SK-N-MC (cell line): ENCODE measurements at regions not wholly inside any gene's neighbourhood (a gene's known extent, or its start where the extent isn't known, plus 50 kb on each side); places are given as distances from the start of the nearest gene placed in this dataset.

Source experiments
- EZH2 ChIP-seq: fragments of 200-600 bp; sonication (generic); IDR thresholded peaks from one replicate; pipeline ENCODE4 v1.6.1; 2017; ENCODE audit warnings: antibody characterized with exemption
- FOXP2 ChIP-seq: optimal IDR thresholded peaks from 2 replicates; pipeline ENCODE3; 2011; ENCODE audit warnings: mild to moderate bottlenecking, moderate library complexity; ENCODE audit not compliant: insufficient read depth; ENCODE audit errors: extremely low read length, control extremely low read depth
- POLR2AphosphoS5 ChIP-seq: IDR thresholded peaks from 2 replicates; pipeline ENCODE4 v1.6.1; 2012; ENCODE audit warnings: mild to moderate bottlenecking, low read depth, low read length, borderline replicate concordance

- no peak for TF ChIP-seq EZH2
- TF ChIP-seq POLR2AphosphoS5 = no peak
- TF ChIP-seq FOXP2 = no peak
Observed at GRCh38 chr9:27660148-27660547, 86.9 kb upstream of the C9orf72 start.
